SU-DHL-6 (cell line): ENCODE measurements at regions not wholly inside any gene's neighbourhood (a gene's known extent, or its start where the extent isn't known, plus 50 kb on each side); places are given as distances from the start of the nearest gene placed in this dataset.

ENCODE experiments used
- EZH2phosphoT487 ChIP-seq: fragments of 200-600 bp; sonication (generic), shearing (Covaris generic); conservative IDR thresholded peaks from 2 replicates; pipeline ENCODE4 v1.6.1; 2018; ENCODE audit warnings: mild to moderate bottlenecking, antibody characterized with exemption, low read length, moderate library complexity, mixed read lengths
- TF ChIP-seq, protein P1 (sequence below): fragments of 200-600 bp; sonication (generic); IDR thresholded peaks from one replicate; pipeline ENCODE4 v1.5.1; 2017; ENCODE audit warnings: antibody characterized with exemption, mild to moderate bottlenecking, low read length, moderate library complexity; ENCODE audit not compliant: insufficient read depth, poor library complexity, severe bottlenecking

DNA sequence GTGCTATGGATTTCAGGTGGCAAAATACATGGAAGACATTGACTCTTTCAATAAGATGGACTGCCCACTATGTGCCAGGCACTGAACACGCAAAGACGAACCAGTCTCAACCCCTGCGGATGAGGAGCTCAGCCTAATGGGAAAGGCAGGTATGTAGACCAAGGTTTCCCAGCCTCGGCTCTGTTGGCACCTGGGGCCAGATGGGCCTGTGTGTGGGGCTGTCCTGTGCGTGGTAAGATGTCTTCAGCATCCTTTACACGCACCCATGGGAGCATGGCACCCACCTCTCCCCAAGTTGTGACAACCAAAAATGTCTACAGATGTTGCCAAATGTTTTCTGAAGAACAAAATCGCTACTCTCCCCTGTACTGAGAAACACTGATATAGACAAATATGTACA is 82.6 kb upstream of the FOXQ1 start:
- TF ChIP-seq, protein P1, sequence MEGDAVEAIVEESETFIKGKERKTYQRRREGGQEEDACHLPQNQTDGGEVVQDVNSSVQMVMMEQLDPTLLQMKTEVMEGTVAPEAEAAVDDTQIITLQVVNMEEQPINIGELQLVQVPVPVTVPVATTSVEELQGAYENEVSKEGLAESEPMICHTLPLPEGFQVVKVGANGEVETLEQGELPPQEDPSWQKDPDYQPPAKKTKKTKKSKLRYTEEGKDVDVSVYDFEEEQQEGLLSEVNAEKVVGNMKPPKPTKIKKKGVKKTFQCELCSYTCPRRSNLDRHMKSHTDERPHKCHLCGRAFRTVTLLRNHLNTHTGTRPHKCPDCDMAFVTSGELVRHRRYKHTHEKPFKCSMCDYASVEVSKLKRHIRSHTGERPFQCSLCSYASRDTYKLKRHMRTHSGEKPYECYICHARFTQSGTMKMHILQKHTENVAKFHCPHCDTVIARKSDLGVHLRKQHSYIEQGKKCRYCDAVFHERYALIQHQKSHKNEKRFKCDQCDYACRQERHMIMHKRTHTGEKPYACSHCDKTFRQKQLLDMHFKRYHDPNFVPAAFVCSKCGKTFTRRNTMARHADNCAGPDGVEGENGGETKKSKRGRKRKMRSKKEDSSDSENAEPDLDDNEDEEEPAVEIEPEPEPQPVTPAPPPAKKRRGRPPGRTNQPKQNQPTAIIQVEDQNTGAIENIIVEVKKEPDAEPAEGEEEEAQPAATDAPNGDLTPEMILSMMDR: no peak
- no peak for TF ChIP-seq EZH2phosphoT487
